Upper lobe of left lung (tissue), 6 donors: ENCODE measurements at regions not wholly inside any gene's neighbourhood (a gene's known extent, or its start where the extent isn't known, plus 50 kb on each side); places are given as distances from the start of the nearest gene placed in this dataset.

Experiments used
- ATAC-seq, 2 donors: fragments of 200-7000 bp; cut with Tn5 transposase; one replicate each; pipeline ENCODE4 v1.9.1; 2022; ENCODE audit warnings: mild to moderate bottlenecking in 2 of 2, moderate library complexity in 2 of 2; ENCODE audit not compliant: low FRiP score in 2 of 2
- DNase-seq, 2 donors: peaks; one replicate each; pipeline ENCODE4 v3.0.0-alpha.2; 2019 to 2020
- H3K27ac ChIP-seq, 4 donors: fragments of 200-600 bp; sonication (generic); one replicate each; pipeline ENCODE4 v1.5.1; 2016 to 2019
- H3K27me3 ChIP-seq, 4 donors: fragments of 200-600 bp; sonication (generic); one replicate each; pipeline ENCODE4 v1.5.1; 2017 to 2019
- H3K36me3 ChIP-seq, 4 donors: fragments of 200-600 bp; sonication (generic); one replicate each; pipeline ENCODE4 v1.5.1; 2016 to 2019
- H3K4me1 ChIP-seq, 4 donors: fragments of 200-600 bp; sonication (generic); one replicate each; pipeline ENCODE4 v1.5.1; 2018 to 2019
- H3K4me3 ChIP-seq, 4 donors: fragments of 200-600 bp; sonication (generic); one replicate each; pipeline ENCODE4 v1.5.1; 2017 to 2019; ENCODE audit warnings: mild to moderate bottlenecking in 2 of 4, moderate library complexity in 1 of 4
- H3K9me3 ChIP-seq, 4 donors: fragments of 200-600 bp; sonication (generic); one replicate each; pipeline ENCODE4 v1.5.1; 2018 to 2019
- CTCF ChIP-seq, 6 experiments: fragments of 450-650 bp in 4 of 6; fragments of 200-600 bp in 2 of 6; sonication (generic) in 2 of 6; IDR thresholded peaks; one replicate each; pipeline ENCODE4 v1.5.1; 2016 to 2019; ENCODE audit warnings: antibody characterized with exemption in 6 of 6
- EP300 ChIP-seq, 4 donors: sonication (generic); formaldehyde crosslinking; IDR thresholded peaks; one replicate each; pipeline ENCODE4 v1.5.1; 2017; ENCODE audit warnings: antibody characterized with exemption in 4 of 4, control low read depth in 2 of 4
- POLR2A ChIP-seq, 4 donors: fragments of 450-650 bp; IDR thresholded peaks; one replicate each; pipeline ENCODE4 v1.5.1; 2016 to 2017; ENCODE audit warnings: antibody characterized with exemption in 4 of 4, mild to moderate bottlenecking in 2 of 4
- POLR2AphosphoS5 ChIP-seq, 2 donors: sonication (generic); formaldehyde crosslinking; IDR thresholded peaks; one replicate each; pipeline ENCODE4 v1.5.1; 2017; ENCODE audit warnings: antibody characterized with exemption in 2 of 2
- WGBS, 2 donors: methylation state at CpG; one replicate each; pipeline ENCODE4 v1.1.5; 2017 to 2018; 5-methylcytosine and 5-hydroxymethylcytosine counted together
- donor health status: DM: no; HTN: no; CAD: no; lungs with moderate emphysema.
- donor health status: DM: no; HTN: yes; CAD: no; lungs with severe emphysema.

DNA sequence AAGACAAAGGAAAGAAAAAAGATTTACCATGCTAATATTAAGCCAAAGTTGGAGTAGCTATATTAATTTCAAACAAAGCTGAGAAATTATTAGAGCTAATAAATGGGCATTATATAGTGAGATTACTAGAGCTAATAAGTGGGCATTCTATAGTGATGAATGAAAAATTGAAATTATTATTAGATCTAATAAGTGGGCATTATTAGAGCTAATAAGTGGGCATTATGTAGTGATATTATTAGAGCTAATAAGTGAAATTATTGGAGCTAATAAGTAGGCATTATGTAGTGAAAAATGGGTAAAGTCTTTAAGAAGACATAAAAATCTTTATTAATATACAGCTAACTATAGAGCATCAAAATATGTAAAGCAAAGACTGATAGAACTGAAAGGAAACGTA is 745.7 kb downstream of the TRIB2 start:
- Histone ChIP-seq H3K9me3 (no peaks in the 10 kb centered on the region), H3K27me3 (no peaks in the 10 kb centered on the region), H3K27ac (no peak overlapping the region), H3K4me1 (no peaks in the 10 kb centered on the region), H3K36me3 (no peaks in the 10 kb centered on the region), H3K4me3 (no peak overlapping the region)
- no peak for DNase-seq
- TF ChIP-seq CTCF (IDR thresholded peaks at IDR 0.05): no peak
- no peak for TF ChIP-seq POLR2A (IDR thresholded peaks at IDR 0.05)
- TF ChIP-seq EP300 (IDR thresholded peaks at IDR 0.05): no peak
- no peak for TF ChIP-seq POLR2AphosphoS5 (IDR thresholded peaks at IDR 0.05)
- ATAC-seq: no peak
- WGBS, 2 donors: 60 to 76% methylated on average over 1 of the region's 1 CpG

GRCh38 chr2:13466076-13466475 is 749.3 kb downstream of the TRIB2 start:
- no peak overlapping the region for H3K27ac ChIP-seq
- H3K9me3 ChIP-seq: no peaks in the 10 kb centered on the region
- 38 to 41% methylated on average over 2 of the region's 2 CpGs for WGBS, 2 donors
- H3K27me3 ChIP-seq: no peaks in the 10 kb centered on the region
- no peak for TF ChIP-seq POLR2AphosphoS5 (IDR thresholded peaks at IDR 0.05)
- TF ChIP-seq CTCF (IDR thresholded peaks at IDR 0.05): no peak
- TF ChIP-seq POLR2A (IDR thresholded peaks at IDR 0.05): no peak
- no peak for TF ChIP-seq EP300 (IDR thresholded peaks at IDR 0.05)
- H3K4me3 ChIP-seq: no peak overlapping the region
- DNase-seq (no peak), ATAC-seq (no peak)
- no peaks in the 10 kb centered on the region for H3K4me1 ChIP-seq
- no peaks in the 10 kb centered on the region for H3K36me3 ChIP-seq

DNA sequence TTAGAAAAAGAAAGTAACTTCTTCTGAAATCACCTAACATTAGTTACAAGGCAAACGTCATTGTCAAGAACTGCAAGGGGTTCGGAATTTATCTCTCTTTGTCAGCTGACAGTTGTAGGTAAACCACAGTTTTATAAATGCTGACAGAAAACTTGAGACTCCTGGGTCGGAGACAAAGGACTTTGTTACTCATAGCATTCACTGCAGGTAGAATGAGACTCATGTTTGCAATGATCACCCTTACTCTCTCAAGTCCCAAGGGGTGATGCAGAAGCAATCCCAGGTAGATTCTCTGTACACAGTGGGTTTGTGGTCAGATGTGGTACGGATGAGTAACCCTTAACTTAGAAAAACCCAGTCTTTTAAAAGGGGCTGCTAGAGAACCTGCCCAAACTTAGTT is 757.8 kb downstream of the TRIB2 start:
- DNase-seq (no peak), ATAC-seq (no peak)
- Histone ChIP-seq H3K4me1 (no peaks in the 10 kb centered on the region), H3K27me3 (no peaks in the 10 kb centered on the region), H3K9me3 (no peaks in the 10 kb centered on the region), H3K36me3 (no peaks in the 10 kb centered on the region), H3K4me3 (no peak overlapping the region), H3K27ac (no peak overlapping the region)
- TF ChIP-seq POLR2AphosphoS5 (IDR thresholded peaks at IDR 0.05) (no peak), POLR2A (IDR thresholded peaks at IDR 0.05) (no peak), CTCF (IDR thresholded peaks at IDR 0.05) (no peak), EP300 (IDR thresholded peaks at IDR 0.05) (no peak)
- 74 to 75% methylated on average over 4 of the region's 4 CpGs for WGBS, 2 donors

- H3K4me3 ChIP-seq: no peak overlapping the region
- no peaks in the 10 kb centered on the region for H3K36me3 ChIP-seq
- 67 to 76% methylated on average over 1 of the region's 1 CpG for WGBS, 2 donors
- no peaks in the 10 kb centered on the region for H3K27me3 ChIP-seq
- H3K9me3 ChIP-seq: no peaks in the 10 kb centered on the region
- TF ChIP-seq CTCF (IDR thresholded peaks at IDR 0.05) (no peak), EP300 (IDR thresholded peaks at IDR 0.05) (no peak), POLR2AphosphoS5 (IDR thresholded peaks at IDR 0.05) (no peak), POLR2A (IDR thresholded peaks at IDR 0.05) (no peak)
- H3K27ac ChIP-seq: no peak overlapping the region
- ATAC-seq (no peak), DNase-seq (no peak)
- no peaks in the 10 kb centered on the region for H3K4me1 ChIP-seq
Observed at GRCh38 chr2:13480057-13480456, 763.3 kb downstream of the TRIB2 start.

GRCh38 chr2:13481201-13481600 is 764.5 kb downstream of the TRIB2 start:
- Histone ChIP-seq H3K36me3 (no peaks in the 10 kb centered on the region), H3K27ac (no peak overlapping the region), H3K4me3 (no peak overlapping the region), H3K9me3 (no peaks in the 10 kb centered on the region), H3K4me1 (no peaks in the 10 kb centered on the region), H3K27me3 (no peaks in the 10 kb centered on the region)
- 84 to 85% methylated on average over 6 of the region's 6 CpGs for WGBS, 2 donors
- ATAC-seq: no peak
- no peak for TF ChIP-seq CTCF (IDR thresholded peaks at IDR 0.05)
- no peak for DNase-seq
